D721Med (cell line): ENCODE measurements at regions not wholly inside any gene's neighbourhood (a gene's known extent, or its start where the extent isn't known, plus 50 kb on each side); places are given as distances from the start of the nearest gene placed in this dataset.

Experiments used
- DNase-seq: peaks from one replicate; pipeline ENCODE4 v3.0.0; 2011; ENCODE audit warnings: low spot score; ENCODE audit not compliant: insufficient read length
- FAIRE-seq: peaks from 2 replicates; lab custom pipeline; 2011; peaks lifted over from hg19 to GRCh38; lab: Jason Lieb, UNC
- TF ChIP-seq, protein P1 (sequence below): IDR thresholded peaks from 2 replicates; pipeline ENCODE4 v1.5.1; 2012; ENCODE audit warnings: mild to moderate bottlenecking, control low read depth; ENCODE audit not compliant: insufficient read depth; ENCODE audit errors: missing control alignments

DNA sequence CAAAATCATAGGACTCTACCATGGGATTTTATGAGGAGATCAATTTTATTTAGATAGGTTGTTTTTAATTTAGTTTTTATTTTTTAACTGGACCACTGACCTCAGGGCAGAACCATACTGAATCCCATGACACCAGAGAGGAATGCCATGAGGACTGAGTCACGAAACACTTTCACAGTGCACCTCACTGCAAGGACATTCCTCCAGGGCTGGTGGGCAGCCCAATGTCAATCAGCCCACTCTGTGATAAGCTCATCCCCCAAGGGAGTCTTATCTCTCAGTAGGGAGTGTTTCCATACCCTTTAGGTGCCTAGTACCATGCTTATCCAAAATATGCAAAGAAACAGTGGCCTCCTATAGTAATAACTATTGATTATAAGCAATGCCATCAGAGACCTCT lies 224.5 kb upstream of the CDH6 start:
- DNase-seq: no peak
- FAIRE-seq: no peak
- TF ChIP-seq, protein P1, sequence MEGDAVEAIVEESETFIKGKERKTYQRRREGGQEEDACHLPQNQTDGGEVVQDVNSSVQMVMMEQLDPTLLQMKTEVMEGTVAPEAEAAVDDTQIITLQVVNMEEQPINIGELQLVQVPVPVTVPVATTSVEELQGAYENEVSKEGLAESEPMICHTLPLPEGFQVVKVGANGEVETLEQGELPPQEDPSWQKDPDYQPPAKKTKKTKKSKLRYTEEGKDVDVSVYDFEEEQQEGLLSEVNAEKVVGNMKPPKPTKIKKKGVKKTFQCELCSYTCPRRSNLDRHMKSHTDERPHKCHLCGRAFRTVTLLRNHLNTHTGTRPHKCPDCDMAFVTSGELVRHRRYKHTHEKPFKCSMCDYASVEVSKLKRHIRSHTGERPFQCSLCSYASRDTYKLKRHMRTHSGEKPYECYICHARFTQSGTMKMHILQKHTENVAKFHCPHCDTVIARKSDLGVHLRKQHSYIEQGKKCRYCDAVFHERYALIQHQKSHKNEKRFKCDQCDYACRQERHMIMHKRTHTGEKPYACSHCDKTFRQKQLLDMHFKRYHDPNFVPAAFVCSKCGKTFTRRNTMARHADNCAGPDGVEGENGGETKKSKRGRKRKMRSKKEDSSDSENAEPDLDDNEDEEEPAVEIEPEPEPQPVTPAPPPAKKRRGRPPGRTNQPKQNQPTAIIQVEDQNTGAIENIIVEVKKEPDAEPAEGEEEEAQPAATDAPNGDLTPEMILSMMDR: no peak

DNA sequence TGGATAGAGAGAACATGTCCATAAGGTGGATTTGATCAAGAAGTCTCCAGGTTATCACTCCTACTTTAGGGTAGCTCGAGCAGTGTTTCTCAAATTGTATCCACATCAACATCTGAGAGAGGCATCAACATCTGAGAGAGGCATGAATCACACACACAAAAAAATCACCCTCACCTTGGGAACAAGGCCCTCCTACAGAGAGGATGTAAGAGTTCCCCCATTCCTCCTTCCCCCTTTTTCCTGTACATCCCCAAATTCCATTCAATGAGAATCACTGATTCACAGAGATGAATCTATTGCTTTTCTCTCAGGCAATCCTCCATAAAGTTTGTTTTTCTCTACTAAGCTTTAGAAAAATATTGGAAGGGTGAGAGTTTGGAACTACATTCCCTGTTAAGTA lies 233.4 kb upstream of the CDH6 start:
- DNase-seq (no peak), FAIRE-seq (no peak)
- TF ChIP-seq, protein P1: no peak

DNA sequence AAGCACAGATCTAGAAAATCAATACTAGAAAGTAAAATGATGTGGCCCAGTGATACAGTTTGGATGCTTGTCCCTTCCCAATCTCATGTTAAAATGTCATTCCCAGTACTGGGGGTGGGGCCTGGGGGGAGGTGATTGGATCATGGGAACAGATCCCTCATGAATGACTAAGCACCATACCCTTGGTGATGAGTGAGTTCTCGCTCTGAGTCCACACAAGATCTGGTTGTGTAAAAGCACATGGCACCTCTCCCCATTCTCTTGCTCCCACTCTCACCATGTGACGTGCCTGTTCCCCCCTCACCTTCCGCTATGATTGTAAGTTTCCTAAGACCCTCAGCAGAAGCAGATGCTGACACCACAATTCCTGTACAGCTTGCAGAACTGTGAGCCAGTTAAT lies 234.2 kb upstream of the CDH6 start:
- FAIRE-seq: no peak
- no peak for DNase-seq
- TF ChIP-seq, protein P1: no peak

DNA sequence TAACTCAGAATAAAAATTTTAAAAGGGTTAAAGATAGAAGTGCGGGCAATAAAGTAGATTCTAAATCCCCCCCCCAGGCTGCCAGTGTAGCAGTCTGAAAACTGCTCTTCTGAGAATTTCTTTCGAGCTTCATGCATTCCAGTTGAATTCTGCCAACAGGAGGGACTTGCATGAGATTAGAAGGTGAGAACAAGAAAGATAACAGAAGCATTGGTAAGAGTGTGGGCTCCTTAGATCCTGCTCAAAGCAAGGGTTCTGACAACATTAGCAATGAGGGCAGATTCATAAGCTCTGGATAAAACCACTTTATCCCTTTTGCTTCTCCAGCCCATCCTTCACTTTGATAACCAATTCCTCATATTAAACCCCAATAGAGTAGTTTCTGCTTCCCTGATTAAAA lies 235.9 kb upstream of the CDH6 start:
- TF ChIP-seq, protein P1: no peak
- FAIRE-seq: no peak
- DNase-seq: no peak

DNA sequence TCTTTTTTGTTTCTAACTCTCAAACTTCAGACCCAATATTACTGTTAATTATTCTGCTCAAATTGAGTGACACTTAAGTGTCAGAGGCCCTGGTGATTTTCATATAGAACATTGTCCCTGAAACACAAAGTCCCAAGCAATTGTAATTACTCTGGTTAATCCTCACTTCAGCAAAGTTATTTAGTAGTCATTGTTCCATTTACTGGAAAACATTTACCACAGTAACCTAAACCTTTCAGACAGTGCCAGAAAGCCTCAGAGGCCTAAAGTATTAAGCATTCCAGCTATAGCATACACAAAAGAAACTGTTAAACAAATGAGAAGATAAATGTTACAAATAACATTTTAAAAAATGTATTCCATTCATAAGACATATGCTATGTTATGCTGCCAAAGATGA lies 237.2 kb upstream of the CDH6 start:
- FAIRE-seq (no peak), DNase-seq (no peak)
- TF ChIP-seq, protein P1: no peak

DNA sequence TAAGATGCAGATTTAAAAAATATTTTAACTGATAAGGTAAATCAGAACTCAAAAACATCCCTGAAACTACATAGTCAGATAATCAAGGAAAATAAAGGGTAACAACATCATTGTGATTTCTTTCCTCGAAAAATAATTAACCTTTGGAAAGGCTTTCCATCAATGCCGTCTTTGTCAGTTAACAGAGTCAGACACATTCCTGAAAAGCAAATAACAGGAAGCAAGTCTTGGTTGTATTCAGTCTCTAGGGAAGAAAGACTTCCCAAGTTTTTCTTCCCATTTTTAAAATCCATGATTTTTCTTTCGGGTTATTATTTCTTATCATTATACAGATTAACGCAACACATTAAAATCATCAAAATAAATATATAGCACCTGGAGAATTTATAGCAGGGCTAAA lies 256.4 kb upstream of the CDH6 start:
- TF ChIP-seq, protein P1: no peak
- no peak for FAIRE-seq
- no peak for DNase-seq

DNA sequence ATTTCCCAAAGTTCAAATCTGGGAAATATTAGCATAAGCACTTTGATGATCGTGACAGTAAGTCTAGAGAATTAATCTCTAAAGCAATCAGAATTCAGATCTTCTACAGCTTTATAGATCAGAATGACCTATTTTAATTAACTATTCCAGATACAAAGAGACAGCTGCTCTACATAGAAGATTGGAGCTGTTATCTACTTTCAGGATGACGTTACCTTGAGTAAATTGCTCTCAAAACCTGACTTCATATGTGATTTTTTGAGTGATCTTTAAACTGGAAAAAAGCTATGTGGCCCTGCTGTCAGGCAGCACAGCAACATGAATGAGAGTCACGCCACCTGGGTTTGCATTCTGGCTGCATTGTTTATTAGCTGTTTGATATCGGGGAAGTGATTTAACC lies 259.9 kb upstream of the CDH6 start:
- FAIRE-seq (no peak), DNase-seq (no peak)
- TF ChIP-seq, protein P1: no peak
